Limb (tissue), 2 donors: ENCODE measurements at regions not wholly inside any gene's neighbourhood (a gene's known extent, or its start where the extent isn't known, plus 50 kb on each side); places are given as distances from the start of the nearest gene placed in this dataset.
"Not testable (repeated sequence)": the region's sequence is repeated elsewhere in the genome, so short reads cannot be mapped to it uniquely, and the experiment has no call there.

Experiments
- DNase-seq, 2 donors: peaks; one replicate each; pipeline ENCODE4 v3.0.0-alpha.2; 2016; ENCODE audit errors: extremely low spot score in 2 of 2

DNA sequence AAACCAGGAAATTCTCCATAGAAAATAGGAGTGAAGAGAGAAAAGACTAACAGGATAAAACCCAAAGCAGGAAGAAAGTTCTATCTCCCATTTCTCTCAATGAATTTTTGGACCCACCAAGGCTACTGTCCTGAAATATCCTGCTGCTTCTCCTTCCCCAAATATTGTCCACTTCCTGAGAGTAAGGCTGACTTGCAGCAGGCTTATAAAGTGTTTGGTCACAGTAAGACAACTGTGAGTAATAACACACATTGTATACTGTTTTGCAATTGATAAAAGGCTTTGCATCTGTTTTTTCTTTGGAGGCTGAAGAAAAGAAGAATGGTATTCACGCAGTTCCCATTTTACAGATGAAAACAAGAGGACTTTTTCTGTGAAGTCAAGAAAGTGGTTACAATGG lies 52.8 kb downstream of the FOXD4L6 start:
- DNase-seq, result not testable (repeated sequence)

DNA sequence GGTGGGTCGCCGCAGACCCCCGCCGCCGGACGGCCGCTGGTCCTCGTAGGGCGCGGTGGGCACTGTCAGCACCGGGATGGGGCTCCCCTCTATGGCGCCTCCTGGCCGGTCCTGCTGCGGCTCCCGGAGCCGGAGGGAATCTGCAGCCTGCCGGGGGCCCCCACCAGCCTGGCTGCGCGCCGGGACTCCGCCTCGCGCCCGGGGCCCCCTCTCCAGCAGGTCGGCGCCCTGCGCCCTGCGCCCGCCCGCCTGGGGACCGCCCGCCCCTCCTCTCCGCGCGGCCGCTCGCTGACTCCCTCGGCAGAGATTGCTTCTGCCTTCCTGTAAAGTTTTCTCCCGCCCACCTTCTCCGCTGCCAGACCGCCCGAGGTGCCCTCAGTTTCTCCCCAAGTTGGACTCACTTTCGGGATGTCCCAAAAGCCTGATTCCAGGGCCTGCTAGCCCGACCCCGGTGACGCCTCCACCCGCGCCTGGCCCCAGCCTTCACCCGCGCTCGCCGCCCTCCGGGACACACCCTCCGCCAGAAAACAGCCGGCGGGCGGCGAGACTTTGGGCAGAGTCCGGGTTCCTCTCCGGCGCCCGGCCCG lies 54.0 kb downstream of the FOXD4L6 start:
- peak; percentile 11 to 62 for DNase-seq

DNA sequence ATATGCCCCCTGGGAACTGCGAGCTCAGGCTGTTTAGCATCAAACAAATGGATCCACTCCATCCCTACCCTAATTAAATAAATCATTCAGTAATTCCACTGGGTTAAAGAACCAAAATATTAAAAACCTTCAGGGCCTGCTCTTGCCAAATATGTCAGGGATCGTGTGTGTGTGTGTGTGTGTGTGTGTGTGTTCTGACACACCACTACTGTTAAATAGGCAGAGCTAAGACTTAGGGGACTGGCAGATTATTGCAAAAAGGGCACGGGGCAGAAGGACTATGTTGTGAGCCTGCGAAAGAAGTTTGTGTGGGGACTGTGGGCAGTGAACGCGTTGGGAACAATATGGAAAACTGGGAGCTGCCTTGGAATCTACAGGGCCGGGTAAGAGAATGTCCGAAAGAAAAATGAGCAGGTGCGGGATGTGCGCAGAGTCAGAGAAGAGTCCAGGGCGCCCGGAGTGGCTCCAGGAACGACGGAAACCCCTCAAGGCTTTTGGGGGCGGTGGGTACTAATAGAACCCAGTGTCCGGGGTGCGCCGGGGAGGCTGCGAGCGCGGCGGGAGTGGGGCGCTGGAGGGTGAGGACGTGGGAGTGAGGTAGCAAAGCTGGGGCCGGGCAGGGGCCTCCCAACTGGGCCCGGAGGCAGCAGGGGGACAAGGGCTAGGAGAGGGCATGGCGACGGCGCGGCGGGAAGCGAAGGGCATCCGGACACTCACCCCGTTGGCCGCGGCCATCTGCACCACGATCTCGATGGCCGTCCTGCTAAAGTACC lies 54.8 kb downstream of the FOXD4L6 start:
- DNase-seq, result peak in 1 of 2 donors; percentile 34

DNA sequence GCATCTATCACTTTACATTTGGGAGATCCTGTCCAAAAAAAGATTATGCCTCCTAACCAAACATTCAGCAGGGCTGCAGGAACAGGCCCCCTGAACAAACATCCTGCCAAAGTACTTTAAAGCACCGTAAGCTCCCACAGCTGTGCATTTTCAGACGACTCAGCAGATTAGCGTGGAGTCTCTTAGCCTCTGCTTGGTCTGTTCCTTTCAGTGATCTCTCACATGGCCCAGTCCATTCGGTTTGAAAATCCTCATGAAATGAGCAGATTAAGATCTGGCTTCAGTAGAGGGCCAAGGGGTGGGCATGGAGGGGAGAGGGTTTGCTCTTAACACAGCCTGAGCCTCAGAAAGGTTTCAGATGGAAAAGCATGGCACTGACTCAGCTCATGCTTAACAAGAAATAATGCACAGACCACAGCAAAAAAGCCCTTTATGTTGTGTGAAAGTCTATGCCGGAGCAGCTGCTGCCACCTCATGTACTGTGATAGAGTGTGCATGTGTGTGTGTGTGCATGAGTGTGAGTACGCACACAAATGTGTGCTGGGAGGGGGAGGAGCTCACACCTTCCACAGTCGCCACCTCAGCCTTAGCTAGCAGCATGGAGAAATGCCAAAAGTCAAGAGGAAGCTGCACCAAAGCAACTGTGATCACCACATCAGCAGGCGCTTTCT lies 64.2 kb downstream of the FOXD4L6 start:
- DNase-seq, result peak; percentile 17 to 33

DNA sequence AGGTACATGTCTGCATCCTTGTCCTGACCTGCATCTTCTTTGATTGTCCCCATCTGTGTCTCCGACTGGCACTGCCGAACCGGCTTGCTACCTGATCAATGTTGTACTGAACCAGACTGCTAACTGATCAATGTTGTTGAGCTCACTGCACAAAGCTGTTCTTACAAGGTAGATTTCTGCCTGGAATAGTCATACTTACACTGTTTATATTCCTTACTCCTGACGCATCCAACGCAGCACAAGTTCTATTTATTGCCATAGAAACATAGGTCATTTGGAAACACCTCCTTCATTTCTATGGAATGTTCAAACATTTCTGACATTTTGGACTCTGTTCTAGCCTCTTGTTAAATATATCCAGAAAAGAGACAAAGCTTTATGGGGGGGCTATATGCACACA lies 65.2 kb downstream of the FOXD4L6 start:
- DNase-seq, result not testable (repeated sequence)

DNA sequence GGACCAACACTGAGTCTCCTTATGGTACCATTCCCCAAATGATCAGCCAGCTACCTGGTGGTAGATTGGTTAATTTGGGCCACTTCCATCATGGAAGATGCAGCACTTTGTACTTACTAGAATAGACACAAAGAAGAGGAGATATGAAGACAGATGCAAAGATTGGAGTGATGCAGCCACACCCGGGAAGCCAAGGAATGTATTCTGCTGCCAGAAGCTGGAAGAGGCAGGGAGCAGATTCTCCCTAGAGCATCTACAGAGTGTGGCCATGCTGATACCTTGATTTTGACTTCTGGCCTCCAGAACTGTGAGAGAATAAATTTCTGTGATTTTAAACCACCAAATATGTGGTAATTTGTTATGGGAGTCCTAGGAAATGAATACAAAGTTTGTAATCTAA lies 68.9 kb downstream of the FOXD4L6 start:
- DNase-seq, result not testable (repeated sequence)

DNA sequence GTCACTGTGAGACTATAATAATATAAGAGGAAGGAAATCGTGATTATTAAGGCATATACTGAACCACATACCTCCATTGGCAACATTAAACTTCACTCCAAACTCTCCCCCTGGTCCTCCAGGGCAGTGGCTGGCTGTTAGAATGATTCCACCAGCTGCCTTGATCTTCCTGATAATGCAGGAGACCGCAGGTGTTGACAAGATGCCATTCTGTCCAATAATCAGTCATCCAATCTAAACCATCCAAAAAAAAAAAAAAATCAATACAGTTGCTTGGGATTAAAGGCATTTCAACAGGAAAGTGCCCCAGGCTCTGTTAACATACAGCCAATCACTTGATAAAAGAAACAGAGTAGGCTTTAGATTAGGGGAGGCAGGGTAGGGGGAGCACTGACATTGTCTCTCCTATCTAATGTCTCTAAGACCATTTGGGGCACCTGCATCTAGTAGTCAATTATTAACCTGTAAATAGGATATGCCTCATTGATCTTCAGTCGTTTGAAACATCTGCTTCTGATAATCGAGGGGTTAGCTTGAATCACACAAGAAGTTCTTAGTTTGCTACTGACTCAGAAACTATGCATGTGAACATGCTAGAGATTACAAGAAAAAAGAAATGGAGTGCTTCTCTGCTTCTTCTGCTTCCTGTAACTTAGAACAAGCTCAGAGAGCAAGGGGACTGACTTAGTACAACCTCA lies 74.7 kb downstream of the FOXD4L6 start:
- DNase-seq, result not testable (repeated sequence)

DNA sequence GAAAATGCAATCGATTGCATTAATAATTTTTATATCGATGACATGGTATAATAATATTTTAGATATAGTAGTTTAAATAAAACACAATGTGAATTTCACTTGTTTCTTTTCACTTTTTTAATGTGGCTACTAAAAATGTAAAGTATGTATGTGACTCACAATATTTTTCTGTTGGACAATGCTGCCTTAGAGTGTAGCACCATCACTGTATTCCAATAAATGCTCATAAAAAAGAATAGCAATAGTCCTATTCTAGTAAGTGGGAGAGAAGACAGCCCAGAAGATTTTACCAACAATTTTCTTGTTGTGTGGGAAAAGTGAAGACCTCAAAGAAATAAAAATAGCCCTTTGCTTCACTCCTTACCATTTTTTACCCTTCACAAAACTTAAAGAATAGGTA lies 79.8 kb downstream of the FOXD4L6 start:
- DNase-seq, result not testable (repeated sequence)

DNA sequence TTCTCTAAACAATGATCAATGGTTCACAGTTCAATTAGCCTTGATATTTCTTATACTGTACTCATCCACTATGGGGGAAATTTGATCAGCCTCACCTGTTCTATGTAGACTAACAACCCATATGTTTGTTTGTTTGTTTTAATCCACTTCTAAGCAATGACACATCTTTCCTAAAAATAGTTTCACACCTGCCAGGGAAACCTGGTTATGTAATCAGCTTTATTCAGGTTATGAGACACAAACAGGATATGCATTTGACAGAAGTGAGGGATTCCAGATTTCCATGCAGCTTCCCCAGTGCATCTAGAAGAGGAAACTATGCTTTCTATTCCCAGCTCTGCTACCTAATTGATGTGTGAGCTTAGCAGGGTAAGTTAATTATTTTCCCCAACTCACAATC lies 80.7 kb downstream of the FOXD4L6 start:
- DNase-seq, result not testable (repeated sequence)

DNA sequence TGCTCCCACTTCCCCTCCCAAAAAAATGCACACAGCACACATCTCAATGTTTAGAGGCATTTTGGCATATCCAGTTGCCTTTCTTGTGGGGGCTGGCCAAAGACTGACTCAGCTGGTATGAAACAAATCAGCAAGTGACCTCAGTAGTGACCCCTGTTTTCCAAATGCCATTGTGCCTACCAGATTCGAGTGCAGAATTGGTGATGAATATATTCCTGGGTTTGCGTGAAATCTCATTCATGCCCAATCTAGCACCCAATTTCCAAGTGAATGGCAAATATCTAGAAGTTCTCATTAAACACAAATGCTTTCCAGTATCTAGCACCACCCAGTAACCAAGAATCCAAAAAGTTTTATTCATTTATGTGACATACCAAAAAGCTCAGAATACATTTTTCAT lies 83.6 kb downstream of the FOXD4L6 start:
- not testable (repeated sequence) for DNase-seq

DNA sequence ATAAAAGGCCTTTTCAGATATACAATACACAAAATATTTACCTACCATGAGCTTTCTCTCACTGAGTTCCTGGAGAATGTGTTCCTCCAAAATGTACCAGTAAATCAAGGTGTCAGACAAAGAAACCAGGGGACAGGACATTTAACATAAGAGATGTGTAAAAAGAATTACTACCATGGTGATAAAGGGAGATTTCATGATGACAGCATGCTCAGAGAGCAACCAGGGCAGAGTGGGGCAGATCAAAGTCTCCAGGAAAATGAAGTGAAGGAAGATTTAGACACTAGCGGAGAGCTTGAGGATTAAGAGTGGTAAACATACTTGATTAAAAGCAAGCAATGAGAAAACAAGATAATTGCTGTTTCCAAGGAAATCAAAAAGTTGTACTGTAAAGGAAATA lies 85.0 kb downstream of the FOXD4L6 start:
- DNase-seq, result not testable (repeated sequence)

DNA sequence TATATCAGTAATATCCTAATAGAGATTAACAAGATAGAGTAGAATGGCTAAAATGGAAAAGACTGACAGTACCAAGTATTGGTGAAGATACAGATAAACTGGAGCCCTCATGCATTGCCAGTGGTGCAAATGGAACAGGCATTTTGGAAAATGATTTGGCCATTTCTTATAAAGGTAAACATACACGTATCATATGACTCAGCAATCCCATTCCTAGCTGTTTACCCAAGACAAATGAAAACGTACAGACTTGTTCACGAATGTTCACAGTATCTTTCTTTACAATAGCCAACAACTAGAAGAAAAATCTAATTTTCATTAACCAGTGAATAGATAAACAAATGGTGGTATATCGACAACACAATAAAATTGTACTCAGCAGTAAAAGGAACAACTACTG lies 86.4 kb downstream of the FOXD4L6 start:
- DNase-seq, result not testable (repeated sequence)

DNA sequence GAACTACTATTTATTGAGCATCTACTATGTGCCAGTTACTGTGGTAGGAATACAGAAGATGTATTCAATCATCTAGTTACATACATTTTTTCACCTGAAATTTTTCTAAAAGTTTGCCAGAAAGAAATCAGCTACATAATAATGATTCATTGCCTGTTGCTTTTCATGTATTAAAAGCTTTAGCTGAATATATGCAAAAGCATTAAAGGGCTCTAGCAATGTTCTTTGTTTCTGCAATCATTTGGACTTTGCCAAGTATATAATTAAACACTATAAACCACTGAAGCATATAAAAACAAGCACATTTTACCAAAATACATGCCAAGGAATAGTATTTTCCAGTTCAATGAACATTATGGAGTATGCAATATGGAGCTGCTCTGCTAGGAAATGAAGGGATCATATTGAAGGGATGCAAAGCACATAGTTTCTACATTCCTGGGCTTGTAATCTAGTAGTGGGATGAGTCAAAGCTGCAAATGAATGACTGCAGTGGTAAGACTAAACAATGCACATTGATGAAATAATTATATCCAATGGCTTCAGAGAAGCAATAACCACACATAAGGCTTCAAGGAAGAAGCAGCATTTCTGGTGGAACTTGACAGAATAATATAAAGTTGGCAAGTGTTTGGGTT lies 87.7 kb downstream of the FOXD4L6 start:
- DNase-seq, result not testable (repeated sequence)

DNA sequence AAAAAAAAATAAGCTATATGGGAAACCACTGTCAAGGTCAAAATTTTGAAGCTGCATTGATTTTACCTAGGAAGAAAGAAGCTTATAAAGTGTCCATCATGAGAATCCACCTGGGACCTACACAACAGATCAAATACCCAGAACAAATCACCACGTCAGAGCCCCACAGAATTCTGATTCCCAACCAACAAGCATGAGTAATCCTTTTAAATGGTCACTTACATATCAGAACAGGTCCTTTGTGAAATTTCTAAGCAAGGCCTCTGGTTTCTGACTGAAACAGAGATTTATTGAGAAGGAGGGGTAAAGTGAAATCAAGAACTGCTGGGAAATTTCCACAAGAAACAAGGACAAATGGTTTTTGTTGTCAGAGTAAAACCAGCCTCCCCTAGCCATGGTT lies 93.2 kb downstream of the FOXD4L6 start:
- DNase-seq, result not testable (repeated sequence)

DNA sequence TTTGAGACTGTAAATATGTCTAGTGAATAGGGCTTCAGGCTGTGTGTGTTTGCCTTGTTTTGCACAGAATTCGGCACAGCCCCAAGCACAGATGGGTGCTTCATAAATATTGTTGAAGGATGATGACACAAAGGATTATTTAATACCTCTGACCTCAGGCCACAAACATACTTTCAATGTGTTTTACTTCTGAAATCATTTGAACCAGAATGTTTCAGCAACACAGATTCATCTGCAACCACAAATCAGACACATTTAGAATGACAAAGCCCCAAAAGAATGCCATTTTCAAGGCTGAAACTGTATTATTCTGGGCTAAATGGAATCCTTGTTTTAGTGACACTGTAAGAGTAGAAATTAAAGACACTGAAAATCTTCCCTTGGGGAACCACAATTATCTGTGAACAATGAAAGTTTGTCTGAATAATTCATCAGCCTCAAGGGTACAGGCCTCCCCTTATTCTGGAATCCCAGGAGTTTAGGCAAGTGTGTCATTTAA lies 93.7 kb downstream of the FOXD4L6 start:
- DNase-seq, result not testable (repeated sequence)

DNA sequence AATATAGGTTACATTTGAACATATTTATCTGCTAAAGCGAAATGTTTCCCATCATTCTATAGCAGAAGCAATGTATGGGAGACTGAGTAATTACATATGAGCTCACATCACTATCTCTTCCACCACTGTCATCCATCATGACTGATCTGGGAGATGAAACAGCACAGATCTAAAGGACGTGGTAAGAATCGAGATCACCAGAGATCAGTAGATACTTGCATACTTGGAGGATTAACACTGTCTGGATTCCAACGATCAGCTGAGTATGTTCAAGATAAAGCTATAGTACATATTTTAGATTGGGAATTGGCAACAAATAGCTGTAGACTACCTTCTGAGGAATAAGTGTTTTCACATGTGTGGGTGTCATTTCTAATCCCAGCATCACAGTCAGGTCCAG lies 94.6 kb downstream of the FOXD4L6 start:
- DNase-seq, result not testable (repeated sequence)

DNA sequence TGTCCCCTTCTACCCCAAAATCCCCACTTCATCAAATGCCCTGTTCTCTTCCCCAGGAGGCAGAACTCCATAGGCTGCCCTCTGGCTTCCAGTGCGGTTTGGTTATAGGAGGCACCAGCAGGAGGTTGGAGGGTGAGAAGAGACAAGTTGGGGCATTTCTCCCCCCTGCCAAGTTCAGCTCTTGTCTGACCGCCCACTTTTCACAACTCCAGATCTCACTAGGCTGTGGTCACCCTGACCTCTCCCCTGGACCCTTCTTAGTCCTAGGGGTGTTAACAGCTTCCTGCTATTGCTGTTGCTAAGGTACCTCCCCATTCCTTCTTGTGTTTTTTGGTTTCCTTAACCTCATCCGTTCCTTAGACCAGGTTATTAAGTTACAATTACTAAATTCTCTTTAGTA lies 95.1 kb downstream of the FOXD4L6 start:
- DNase-seq, result not testable (repeated sequence)

DNA sequence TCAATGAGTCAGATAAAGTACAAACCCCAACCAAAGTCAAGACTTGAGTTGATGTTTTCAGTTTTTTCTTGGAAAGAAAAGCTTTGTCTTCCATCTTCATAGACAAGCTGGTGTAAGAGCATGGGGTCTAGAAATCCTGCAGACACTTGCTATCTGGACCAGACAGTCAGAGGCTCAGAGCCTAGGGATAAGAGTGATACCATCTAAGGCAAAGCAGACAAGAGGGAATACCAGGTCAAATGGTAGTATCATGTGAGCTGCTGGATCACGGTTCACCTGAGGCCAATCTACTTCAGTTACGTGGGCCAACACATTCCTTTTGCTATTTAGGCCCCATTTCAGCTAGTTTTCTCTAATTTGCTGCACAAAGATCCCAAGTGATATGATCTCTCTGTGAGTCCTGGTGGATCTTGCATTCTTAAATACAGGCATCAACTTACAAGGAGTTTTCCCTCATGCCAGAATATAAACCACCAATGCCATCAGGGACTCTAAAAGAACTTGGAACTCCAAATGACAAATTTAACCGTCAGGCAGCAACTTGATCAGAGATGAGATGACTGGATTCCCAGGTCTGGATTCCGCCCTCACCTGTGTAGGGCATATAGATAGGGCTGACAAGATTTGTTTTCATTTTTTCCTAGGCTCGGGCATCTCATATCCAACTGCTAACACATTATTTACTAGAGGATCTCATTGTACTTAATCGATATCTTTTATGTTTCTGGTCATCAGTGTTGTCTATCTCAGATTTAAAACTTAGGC lies 101.4 kb downstream of the FOXD4L6 start:
- DNase-seq, result not testable (repeated sequence)

DNA sequence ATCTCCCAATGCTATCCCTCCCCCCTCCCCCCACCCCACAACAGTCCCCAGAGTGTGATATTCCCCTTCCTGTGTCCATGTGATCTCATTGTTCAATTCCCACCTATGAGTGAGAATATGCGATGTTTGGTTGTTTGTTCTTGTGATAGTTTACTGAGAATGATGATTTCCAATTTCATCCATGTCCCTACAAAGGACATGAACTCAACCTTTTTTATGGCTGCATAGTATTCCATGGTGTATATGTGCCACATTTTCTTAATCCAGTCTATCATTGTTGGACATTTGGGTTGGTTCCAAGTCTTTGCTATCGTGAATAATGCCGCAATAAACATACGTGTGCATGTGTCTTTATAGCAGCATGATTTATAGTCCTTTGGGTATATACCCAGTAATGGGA lies 106.1 kb downstream of the FOXD4L6 start:
- DNase-seq, result not testable (repeated sequence)

DNA sequence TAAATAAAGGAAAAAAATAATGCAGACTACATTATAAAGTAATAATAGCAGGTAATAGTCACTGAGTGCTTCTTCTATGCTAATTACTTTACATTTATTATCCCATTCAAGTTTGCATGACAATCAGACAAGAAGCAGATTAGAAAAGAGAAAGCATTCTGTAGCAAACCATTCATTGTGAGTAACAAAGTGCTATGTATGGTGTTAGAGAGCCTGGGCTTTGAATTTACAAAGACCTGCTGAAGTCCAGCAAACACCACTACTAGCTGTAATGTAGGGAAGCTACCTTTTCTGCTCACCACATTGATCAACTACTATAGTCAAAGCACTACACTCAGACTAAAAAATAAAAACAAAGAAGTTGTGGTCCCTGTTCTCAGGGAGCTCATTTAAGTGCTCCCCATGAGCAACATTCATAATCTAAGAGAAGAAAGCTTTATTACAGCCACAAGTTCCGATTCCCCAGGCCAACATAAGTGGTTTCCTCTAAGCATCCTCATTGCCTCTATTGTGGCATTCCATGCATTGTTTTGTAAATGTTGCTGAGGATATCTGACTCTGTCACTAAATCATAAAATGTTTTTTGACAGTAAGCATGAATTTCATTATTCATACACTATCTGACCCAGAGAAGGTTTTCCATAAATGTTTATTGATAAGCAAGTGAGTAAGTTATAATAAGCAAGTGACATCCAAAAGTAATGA lies 108.5 kb downstream of the FOXD4L6 start:
- not testable (repeated sequence) for DNase-seq
